ENCODE measurements at regions not wholly inside any gene's neighbourhood (a gene's known extent, or its start where the extent isn't known, plus 50 kb on each side); places are given as distances from the start of the nearest gene placed in this dataset.

DNA sequence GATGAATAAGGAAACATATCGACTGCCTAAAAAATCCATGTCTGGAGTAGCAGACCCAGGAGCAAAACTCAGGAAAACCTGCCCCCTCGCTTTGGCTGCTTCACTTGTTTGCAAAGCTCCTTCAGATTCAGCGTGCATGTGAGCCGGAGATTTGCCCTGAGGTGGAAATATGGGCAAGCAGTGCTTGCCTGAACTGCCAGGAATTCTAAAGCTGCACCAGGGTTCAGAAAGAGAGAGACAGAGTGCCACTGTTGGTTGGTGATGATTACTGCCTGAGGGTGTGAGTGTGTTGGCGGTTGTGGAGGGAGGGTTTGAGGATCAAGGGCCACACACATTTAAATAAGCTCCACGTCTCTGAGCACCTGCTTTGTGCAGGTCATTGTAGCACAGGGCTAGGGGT, 139.6 kb upstream of the RGPD4 start:
- Mint-ChIP-seq H3K4me3 (no peak overlapping the region), H3K27me3 (ENCODE audit: low read depth) (no peaks in the 10 kb centered on the region), H3K36me3 (ENCODE audit: insufficient read depth in 1 of 3, low read depth in 3 of 3) (no peaks in the 10 kb centered on the region; a peak in 1 of 7 replicates), H3K4me1 (peaks cover 18 to 27% of the 10 kb centered on the region in 2 experiments), H3K9me3 (no peaks in the 10 kb centered on the region), H3K27ac (no peak overlapping the region)
- H3K79me1 ChIP-seq (ENCODE audit: insufficient read depth, low read depth, low read length, poor library complexity, severe bottlenecking) = no peaks in the 10 kb centered on the region
- H2BK5ac ChIP-seq (ENCODE audit: insufficient read length, low read length) = no peak overlapping the region
- no peak overlapping the region for H2BK120ac ChIP-seq (ENCODE audit: low read depth, low read length, poor library complexity, severe bottlenecking)
- no peak overlapping the region for H3T11ph ChIP-seq (ENCODE audit: low read length)
- H2BK12ac ChIP-seq (ENCODE audit: insufficient read length, low read depth, low read length) = no peak overlapping the region
- H2BK15ac ChIP-seq (ENCODE audit: low read depth, low read length) = no peak overlapping the region
- H3K4me1 ChIP-seq (ENCODE audit: insufficient read depth, low read length) = no peaks in the 10 kb centered on the region
- no peak overlapping the region for H3K27ac ChIP-seq (ENCODE audit: insufficient read length, low read depth, low read length)
- H3K23ac ChIP-seq (ENCODE audit: insufficient read length, low read depth, low read length) = no peak overlapping the region
- no peak overlapping the region for H2AFZ ChIP-seq (ENCODE audit: low read length)
- H3K14ac ChIP-seq (ENCODE audit: insufficient read depth, low read length) = no peak overlapping the region
- H3K4me2 ChIP-seq (ENCODE audit: insufficient read depth, insufficient read length, low read length) = no peak overlapping the region
- TF ChIP-seq, protein P1, sequence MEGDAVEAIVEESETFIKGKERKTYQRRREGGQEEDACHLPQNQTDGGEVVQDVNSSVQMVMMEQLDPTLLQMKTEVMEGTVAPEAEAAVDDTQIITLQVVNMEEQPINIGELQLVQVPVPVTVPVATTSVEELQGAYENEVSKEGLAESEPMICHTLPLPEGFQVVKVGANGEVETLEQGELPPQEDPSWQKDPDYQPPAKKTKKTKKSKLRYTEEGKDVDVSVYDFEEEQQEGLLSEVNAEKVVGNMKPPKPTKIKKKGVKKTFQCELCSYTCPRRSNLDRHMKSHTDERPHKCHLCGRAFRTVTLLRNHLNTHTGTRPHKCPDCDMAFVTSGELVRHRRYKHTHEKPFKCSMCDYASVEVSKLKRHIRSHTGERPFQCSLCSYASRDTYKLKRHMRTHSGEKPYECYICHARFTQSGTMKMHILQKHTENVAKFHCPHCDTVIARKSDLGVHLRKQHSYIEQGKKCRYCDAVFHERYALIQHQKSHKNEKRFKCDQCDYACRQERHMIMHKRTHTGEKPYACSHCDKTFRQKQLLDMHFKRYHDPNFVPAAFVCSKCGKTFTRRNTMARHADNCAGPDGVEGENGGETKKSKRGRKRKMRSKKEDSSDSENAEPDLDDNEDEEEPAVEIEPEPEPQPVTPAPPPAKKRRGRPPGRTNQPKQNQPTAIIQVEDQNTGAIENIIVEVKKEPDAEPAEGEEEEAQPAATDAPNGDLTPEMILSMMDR (conservative IDR thresholded peaks at IDR 0.05) = no peak
- no peaks in the 10 kb centered on the region for H4K20me1 ChIP-seq (ENCODE audit: control insufficient read depth, insufficient read depth, insufficient read length)
- no peaks in the 10 kb centered on the region for H3K27me3 ChIP-seq (ENCODE audit: insufficient read depth, low read length)
- no peak overlapping the region for H3K4ac ChIP-seq (ENCODE audit: low read depth, low read length)
- no peaks in the 10 kb centered on the region for H3K23me2 ChIP-seq (ENCODE audit: insufficient read length, low read depth, low read length, poor library complexity, severe bottlenecking)
- no peak overlapping the region for H4K91ac ChIP-seq (ENCODE audit: insufficient read length, low read depth, low read length)
- H4K5ac ChIP-seq (ENCODE audit: insufficient read length, low read depth, low read length) = no peak overlapping the region
- H3K9me3 ChIP-seq (ENCODE audit: control insufficient read depth, low read depth, low read length) = no peaks in the 10 kb centered on the region
- H2AK5ac ChIP-seq (ENCODE audit: insufficient read length, low read length) = no peak overlapping the region
- DNase-seq = no peak
- no peak overlapping the region for H2BK20ac ChIP-seq (ENCODE audit: low read depth, low read length, poor library complexity, severe bottlenecking)
- H4K8ac ChIP-seq (replicated peaks; ENCODE audit: insufficient read length, low read depth, low read length) = no peak overlapping the region
- WGBS (ENCODE audit: extremely low coverage, insufficient read length, low lambda C conversion rate) = no CpG with 5 or more reads among the region's 6 CpGs
- H3K79me2 ChIP-seq (ENCODE audit: insufficient read depth, low read length) = no peaks in the 10 kb centered on the region
- H3K56ac ChIP-seq (ENCODE audit: insufficient read length, low read depth, low read length) = no peak overlapping the region
- H3K18ac ChIP-seq (ENCODE audit: insufficient read length, low read depth, low read length) = no peak overlapping the region
- no peak overlapping the region for H3K9ac ChIP-seq (ENCODE audit: extremely low read depth, insufficient read length, low read length)

Measured in H9 (cell line).